ENCODE measurements at regions not wholly inside any gene's neighbourhood (a gene's known extent, or its start where the extent isn't known, plus 50 kb on each side); places are given as distances from the start of the nearest gene placed in this dataset.
"Not testable (repeated sequence)": the region's sequence is repeated elsewhere in the genome, so short reads cannot be mapped to it uniquely, and the experiment has no call there.

DNA sequence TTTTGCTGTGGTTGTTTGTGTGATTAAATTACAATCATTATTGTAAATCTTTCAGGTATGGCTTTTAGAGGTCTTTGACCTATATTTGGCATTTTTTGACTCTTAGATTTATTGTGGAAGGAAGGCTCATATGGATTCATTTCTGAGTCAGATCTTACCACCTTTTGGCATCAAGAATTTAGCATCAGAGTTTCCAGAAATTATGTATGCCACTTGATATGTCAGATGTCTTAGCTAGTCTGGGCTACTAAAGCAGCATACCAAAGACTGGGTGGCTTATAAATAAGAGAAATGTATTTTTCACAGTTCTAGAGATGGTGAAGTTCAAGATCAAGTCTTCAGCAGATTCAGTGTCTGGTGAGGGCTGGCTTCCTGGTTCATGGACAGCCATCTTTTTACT, 129.5 kb upstream of the PZP start:
- no peak for DNase-seq
- no peaks in the 10 kb centered on the region for H3K9me3 ChIP-seq
- H3K4me1 ChIP-seq = no peaks in the 10 kb centered on the region
- no peaks in the 10 kb centered on the region; the same call in 1 of the 2 replicates for H3K27me3 ChIP-seq
- TF ChIP-seq, protein P1, sequence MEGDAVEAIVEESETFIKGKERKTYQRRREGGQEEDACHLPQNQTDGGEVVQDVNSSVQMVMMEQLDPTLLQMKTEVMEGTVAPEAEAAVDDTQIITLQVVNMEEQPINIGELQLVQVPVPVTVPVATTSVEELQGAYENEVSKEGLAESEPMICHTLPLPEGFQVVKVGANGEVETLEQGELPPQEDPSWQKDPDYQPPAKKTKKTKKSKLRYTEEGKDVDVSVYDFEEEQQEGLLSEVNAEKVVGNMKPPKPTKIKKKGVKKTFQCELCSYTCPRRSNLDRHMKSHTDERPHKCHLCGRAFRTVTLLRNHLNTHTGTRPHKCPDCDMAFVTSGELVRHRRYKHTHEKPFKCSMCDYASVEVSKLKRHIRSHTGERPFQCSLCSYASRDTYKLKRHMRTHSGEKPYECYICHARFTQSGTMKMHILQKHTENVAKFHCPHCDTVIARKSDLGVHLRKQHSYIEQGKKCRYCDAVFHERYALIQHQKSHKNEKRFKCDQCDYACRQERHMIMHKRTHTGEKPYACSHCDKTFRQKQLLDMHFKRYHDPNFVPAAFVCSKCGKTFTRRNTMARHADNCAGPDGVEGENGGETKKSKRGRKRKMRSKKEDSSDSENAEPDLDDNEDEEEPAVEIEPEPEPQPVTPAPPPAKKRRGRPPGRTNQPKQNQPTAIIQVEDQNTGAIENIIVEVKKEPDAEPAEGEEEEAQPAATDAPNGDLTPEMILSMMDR (IDR thresholded peaks at IDR 0.05; ENCODE audit: low read depth, low read length) = no peak
- no peaks in the 10 kb centered on the region for H3K36me3 ChIP-seq
- H3K4me3 ChIP-seq (ENCODE audit: low read depth, low read length) = no peak overlapping the region

DNA sequence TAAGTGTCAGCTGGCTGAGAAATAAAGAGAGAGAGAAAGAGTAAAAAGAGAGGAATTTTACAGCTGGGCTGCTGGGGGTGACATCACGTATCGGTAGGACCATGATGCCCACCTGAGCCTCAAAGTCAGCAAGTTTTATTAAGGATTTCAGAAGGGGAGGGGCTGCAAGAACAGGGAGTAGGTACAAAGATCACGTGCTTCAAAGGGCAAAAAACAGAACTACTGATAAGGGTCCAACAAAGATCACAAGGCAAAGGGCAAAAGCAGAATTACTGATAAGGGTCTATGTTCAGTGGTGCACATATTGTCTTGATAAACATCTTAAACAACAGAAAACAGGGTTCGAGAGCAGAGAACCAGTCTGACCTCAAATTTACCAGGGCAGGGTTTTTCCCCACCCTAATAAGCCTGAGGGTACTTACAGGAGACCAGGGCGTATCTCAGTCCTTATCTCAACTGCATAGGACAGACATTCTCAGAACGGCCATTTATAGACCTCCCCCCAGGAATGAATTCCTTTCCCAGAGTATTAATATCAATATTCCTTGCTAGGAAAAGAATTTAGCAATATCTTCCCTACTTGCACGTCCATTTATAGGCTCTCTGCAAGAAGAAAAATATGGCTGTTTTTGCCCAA, 128.3 kb upstream of the PZP start:
- H3K9me3 ChIP-seq; H3K36me3 ChIP-seq; H3K4me1 ChIP-seq; H3K4me3 ChIP-seq (ENCODE audit: low read depth, low read length); DNase-seq; H3K27me3 ChIP-seq: not testable (repeated sequence)

DNA sequence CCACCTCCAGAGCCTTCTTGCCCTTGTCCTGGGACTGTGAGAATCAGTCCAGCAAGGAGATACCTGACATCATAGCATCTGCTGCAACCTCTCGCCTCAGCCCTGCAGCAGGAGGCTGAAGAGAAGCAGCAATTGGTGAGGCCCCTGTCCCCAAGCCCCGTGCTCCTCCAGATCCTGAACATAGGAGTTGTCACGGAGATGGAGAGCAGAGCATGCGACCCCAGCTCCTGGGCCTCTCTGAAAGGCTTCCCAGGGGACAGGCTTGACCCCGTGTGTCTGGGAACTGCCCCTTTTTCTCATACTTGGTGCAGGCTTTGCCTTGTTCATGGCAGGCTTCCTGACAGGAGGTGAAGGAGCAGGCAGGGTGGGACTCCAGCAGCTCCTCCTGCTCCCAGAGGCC, 127.7 kb upstream of the PZP start:
- TF ChIP-seq, protein P1 (IDR thresholded peaks at IDR 0.05; ENCODE audit: low read depth, low read length) = no peak
- no peak for DNase-seq
- H3K4me3 ChIP-seq (ENCODE audit: low read depth, low read length) = no peak overlapping the region
- no peaks in the 10 kb centered on the region for H3K4me1 ChIP-seq
- no peaks in the 10 kb centered on the region for H3K36me3 ChIP-seq
- H3K9me3 ChIP-seq = no peaks in the 10 kb centered on the region
- H3K27me3 ChIP-seq = no peaks in the 10 kb centered on the region; the same call in 1 of the 2 replicates

DNA sequence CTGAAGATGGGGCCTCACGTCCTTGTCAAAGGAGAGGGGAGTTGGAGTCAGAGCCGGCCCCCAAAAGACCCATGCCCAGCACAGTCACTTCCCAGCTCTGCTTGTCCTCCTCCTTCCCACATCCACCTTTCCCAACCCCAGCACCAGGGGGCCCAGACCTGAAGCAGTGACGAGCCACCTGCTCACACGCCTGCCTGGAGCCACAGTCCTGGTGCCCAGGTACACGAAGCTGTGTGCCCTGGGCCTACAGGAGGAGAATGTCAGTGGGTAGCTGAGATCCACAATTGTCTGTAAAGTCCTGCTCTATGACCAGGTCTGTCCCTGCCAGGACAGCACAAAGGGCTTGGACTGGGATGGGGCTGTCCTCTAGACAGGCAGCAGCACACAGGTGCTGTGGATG, 126.8 kb upstream of the PZP start:
- TF ChIP-seq, protein P1 (IDR thresholded peaks at IDR 0.05; ENCODE audit: low read depth, low read length) = no peak
- no peaks in the 10 kb centered on the region for H3K4me1 ChIP-seq
- H3K36me3 ChIP-seq = no peaks in the 10 kb centered on the region
- no peaks in the 10 kb centered on the region for H3K9me3 ChIP-seq
- DNase-seq = no peak
- no peak overlapping the region for H3K4me3 ChIP-seq (ENCODE audit: low read depth, low read length)
- no peaks in the 10 kb centered on the region; the same call in 1 of the 2 replicates for H3K27me3 ChIP-seq

DNA sequence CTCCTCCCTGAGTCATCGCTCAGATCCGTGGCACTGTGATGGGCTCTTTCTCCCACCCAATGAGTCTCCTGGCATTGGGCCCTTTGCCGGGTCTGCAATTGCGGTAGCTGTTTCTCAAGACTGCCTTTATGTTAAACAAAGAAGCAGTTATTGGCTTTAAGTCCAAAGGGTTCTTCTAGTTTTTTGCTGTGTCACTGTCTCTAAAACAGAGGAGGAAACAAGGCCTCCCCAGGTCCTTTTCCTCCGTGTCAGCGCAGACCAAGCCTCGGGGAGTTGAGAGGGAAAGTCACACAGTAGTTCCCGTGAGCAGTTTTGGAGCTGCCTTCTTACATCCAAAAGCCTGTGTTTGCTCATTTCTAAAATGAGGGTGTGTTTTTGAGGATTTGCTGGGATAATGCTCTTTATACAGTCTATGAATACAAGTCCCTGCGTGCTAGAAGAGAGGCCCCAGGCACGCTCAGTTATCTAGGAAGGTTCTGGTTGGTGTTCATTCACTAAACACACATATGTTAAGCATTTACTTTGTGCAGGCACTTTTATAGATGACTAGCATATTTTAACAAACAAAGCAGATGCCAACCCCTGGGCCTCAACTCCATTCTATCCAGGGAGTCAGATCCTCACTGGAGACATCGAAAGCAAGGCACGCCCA, 126.0 kb upstream of the PZP start:
- DNase-seq = no peak
- H3K27me3 ChIP-seq = no peaks in the 10 kb centered on the region
- no peaks in the 10 kb centered on the region for H3K4me1 ChIP-seq
- no peaks in the 10 kb centered on the region for H3K9me3 ChIP-seq
- H3K36me3 ChIP-seq = no peaks in the 10 kb centered on the region
- TF ChIP-seq, protein P1 (IDR thresholded peaks at IDR 0.05; ENCODE audit: low read depth, low read length) = no peak
- H3K4me3 ChIP-seq (ENCODE audit: low read depth, low read length) = no peak overlapping the region

DNA sequence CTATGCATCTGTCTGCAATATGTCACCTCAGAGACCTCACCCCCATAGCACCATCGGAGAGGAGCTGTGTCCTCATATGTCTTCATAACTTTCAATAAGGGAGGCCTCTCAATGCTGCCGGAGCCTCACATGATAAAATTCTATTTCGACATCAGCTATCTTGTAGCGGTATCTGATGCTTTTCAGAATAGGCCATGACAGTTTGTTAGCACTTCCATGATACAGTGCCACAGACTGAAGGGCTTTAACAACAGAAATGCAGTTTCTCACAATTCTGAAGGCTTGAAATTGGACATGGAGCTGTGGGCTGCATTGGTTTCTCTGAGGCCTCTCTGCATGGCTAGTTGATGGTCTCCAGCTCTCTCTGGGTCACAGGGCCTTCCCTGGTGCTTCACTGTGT, 125.0 kb upstream of the PZP start:
- Histone ChIP-seq H3K4me3 (ENCODE audit: low read depth, low read length) (no peak overlapping the region), H3K27me3 (no peaks in the 10 kb centered on the region), H3K36me3 (no peaks in the 10 kb centered on the region), H3K9me3 (no peaks in the 10 kb centered on the region), H3K4me1 (no peaks in the 10 kb centered on the region)
- TF ChIP-seq, protein P1 (IDR thresholded peaks at IDR 0.05; ENCODE audit: low read depth, low read length) = no peak
- DNase-seq = no peak

All from BE2C (cell line).